ENCODE measurements at regions not wholly inside any gene's neighbourhood (a gene's known extent, or its start where the extent isn't known, plus 50 kb on each side); places are given as distances from the start of the nearest gene placed in this dataset.

GRCh38 chr2:133816037-133816436, 247.8 kb upstream of the NCKAP5 start (continued):
- TF ChIP-seq, protein P1, sequence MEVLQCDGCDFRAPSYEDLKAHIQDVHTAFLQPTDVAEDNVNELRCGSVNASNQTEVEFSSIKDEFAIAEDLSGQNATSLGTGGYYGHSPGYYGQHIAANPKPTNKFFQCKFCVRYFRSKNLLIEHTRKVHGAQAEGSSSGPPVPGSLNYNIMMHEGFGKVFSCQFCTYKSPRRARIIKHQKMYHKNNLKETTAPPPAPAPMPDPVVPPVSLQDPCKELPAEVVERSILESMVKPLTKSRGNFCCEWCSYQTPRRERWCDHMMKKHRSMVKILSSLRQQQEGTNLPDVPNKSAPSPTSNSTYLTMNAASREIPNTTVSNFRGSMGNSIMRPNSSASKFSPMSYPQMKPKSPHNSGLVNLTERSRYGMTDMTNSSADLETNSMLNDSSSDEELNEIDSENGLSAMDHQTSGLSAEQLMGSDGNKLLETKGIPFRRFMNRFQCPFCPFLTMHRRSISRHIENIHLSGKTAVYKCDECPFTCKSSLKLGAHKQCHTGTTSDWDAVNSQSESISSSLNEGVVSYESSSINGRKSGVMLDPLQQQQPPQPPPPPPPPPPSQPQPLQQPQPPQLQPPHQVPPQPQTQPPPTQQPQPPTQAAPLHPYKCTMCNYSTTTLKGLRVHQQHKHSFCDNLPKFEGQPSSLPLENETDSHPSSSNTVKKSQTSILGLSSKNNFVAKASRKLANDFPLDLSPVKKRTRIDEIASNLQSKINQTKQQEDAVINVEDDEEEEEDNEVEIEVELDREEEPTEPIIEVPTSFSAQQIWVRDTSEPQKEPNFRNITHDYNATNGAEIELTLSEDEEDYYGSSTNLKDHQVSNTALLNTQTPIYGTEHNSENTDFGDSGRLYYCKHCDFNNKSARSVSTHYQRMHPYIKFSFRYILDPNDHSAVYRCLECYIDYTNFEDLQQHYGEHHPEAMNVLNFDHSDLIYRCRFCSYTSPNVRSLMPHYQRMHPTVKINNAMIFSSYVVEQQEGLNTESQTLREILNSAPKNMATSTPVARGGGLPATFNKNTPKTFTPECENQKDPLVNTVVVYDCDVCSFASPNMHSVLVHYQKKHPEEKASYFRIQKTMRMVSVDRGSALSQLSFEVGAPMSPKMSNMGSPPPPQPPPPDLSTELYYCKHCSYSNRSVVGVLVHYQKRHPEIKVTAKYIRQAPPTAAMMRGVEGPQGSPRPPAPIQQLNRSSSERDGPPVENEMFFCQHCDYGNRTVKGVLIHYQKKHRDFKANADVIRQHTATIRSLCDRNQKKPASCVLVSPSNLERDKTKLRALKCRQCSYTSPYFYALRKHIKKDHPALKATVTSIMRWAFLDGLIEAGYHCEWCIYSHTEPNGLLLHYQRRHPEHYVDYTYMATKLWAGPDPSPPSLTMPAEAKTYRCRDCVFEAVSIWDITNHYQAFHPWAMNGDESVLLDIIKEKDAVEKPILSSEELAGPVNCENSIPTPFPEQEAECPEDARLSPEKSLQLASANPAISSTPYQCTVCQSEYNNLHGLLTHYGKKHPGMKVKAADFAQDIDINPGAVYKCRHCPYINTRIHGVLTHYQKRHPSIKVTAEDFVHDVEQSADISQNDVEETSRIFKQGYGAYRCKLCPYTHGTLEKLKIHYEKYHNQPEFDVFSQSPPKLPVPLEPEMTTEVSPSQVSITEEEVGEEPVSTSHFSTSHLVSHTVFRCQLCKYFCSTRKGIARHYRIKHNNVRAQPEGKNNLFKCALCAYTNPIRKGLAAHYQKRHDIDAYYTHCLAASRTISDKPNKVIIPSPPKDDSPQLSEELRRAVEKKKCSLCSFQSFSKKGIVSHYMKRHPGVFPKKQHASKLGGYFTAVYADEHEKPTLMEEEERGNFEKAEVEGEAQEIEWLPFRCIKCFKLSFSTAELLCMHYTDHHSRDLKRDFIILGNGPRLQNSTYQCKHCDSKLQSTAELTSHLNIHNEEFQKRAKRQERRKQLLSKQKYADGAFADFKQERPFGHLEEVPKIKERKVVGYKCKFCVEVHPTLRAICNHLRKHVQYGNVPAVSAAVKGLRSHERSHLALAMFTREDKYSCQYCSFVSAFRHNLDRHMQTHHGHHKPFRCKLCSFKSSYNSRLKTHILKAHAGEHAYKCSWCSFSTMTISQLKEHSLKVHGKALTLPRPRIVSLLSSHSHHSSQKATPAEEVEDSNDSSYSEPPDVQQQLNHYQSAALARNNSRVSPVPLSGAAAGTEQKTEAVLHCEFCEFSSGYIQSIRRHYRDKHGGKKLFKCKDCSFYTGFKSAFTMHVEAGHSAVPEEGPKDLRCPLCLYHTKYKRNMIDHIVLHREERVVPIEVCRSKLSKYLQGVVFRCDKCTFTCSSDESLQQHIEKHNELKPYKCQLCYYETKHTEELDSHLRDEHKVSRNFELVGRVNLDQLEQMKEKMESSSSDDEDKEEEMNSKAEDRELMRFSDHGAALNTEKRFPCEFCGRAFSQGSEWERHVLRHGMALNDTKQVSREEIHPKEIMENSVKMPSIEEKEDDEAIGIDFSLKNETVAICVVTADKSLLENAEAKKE (CRISPR knock-in tag; IDR thresholded peaks at IDR 0.05), result no peak
- TF ChIP-seq EZH2 (IDR thresholded peaks at IDR 0.05; ENCODE audit: low read depth, unreplicated experiment), result no peak
- TF ChIP-seq STAT1 (IDR thresholded peaks at IDR 0.05; ENCODE audit: unreplicated experiment), result no peak
- no peak for TF ChIP-seq POLR2AphosphoS5 (IDR thresholded peaks at IDR 0.05; ENCODE audit: low read depth)
- TF ChIP-seq ZNF114 (CRISPR knock-in tag; IDR thresholded peaks at IDR 0.05), result no peak
- no peak for TF ChIP-seq NANOG (IDR thresholded peaks at IDR 0.05; ENCODE audit: borderline replicate concordance)
- TF ChIP-seq CREB1 (CRISPR knock-in tag; IDR thresholded peaks at IDR 0.05; ENCODE audit: low read depth), result no peak
- no peak for TF ChIP-seq ZNF331 (CRISPR knock-in tag; IDR thresholded peaks at IDR 0.05; ENCODE audit: low read depth)
- no peak for TF ChIP-seq CTCF (conservative IDR thresholded peaks at IDR 0.05; ENCODE audit: low read depth in 2 of 2)

Data from GM23338 (cell line).